Gastrocnemius medialis (tissue), 4 donors: ENCODE measurements at regions not wholly inside any gene's neighbourhood (a gene's known extent, or its start where the extent isn't known, plus 50 kb on each side); places are given as distances from the start of the nearest gene placed in this dataset.

ENCODE experiments used
- POLR2A ChIP-seq, 2 donors: fragments of 450-650 bp; IDR thresholded peaks; one replicate each; pipeline ENCODE4 v1.6.1; 2017; ENCODE audit warnings: antibody characterized with exemption in 2 of 2, mild to moderate bottlenecking in 2 of 2, moderate library complexity in 2 of 2
- TF ChIP-seq, protein P1 (sequence below), 5 experiments: fragments of 450-650 bp in 3 of 5; fragments of 200-600 bp in 2 of 5; sonication (generic) in 2 of 5; IDR thresholded peaks in 4 of 5; conservative IDR thresholded peaks in 1 of 5; 1 replicate in 4 of 5; 2 replicates in 1 of 5; pipeline ENCODE4 v1.5.1; 2016 to 2019; ENCODE audit warnings: antibody characterized with exemption in 5 of 5, mild to moderate bottlenecking in 3 of 5, moderate library complexity in 3 of 5

DNA sequence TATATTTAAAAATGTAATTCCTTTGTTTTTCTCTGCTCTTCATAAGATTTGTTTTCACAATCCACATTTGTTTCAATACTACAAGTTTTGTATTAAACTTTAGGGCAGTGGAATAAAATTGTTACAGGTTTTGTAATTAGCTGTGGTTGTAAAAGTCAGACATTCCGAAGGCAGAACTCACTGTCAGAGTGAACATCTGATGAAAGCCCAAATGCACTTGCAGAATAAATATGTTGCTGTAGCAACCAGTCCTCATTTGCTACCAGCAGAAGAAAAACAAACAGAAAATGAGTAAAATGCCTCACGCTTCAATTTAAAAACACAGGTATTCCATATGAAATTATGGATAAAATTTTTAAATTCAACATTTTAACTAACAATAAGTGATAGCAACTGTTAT lies 740.1 kb upstream of the FAM174A start:
- TF ChIP-seq, protein P1, sequence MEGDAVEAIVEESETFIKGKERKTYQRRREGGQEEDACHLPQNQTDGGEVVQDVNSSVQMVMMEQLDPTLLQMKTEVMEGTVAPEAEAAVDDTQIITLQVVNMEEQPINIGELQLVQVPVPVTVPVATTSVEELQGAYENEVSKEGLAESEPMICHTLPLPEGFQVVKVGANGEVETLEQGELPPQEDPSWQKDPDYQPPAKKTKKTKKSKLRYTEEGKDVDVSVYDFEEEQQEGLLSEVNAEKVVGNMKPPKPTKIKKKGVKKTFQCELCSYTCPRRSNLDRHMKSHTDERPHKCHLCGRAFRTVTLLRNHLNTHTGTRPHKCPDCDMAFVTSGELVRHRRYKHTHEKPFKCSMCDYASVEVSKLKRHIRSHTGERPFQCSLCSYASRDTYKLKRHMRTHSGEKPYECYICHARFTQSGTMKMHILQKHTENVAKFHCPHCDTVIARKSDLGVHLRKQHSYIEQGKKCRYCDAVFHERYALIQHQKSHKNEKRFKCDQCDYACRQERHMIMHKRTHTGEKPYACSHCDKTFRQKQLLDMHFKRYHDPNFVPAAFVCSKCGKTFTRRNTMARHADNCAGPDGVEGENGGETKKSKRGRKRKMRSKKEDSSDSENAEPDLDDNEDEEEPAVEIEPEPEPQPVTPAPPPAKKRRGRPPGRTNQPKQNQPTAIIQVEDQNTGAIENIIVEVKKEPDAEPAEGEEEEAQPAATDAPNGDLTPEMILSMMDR (IDR thresholded peaks at IDR 0.05 in 4 of 5, conservative IDR thresholded peaks at IDR 0.05 in 1 of 5): no peak
- TF ChIP-seq POLR2A (IDR thresholded peaks at IDR 0.05): no peak
